DMS114 treated with DMSO at 0.1 percent for 48 hours (cell line): ENCODE measurements at regions not wholly inside any gene's neighbourhood (a gene's known extent, or its start where the extent isn't known, plus 50 kb on each side); places are given as distances from the start of the nearest gene placed in this dataset.

ENCODE experiments used
- DNase-seq: peaks from one replicate; lab custom pipeline; 2025; ENCODE audit not compliant: unreplicated experiment; lab: John Stamatoyannopoulos, UW

- no peak for DNase-seq
Observed at GRCh38 chr15:79190093-79190492, 92.4 kb upstream of the ANKRD34C start.

GRCh38 chr15:79186616-79187015 lies 95.9 kb upstream of the ANKRD34C start:
- DNase-seq = no peak

- DNase-seq = no peak
Observed at GRCh38 chr15:79185199-79185598, 94.6 kb upstream of the RASGRF1 start.

- DNase-seq = peak; percentile 74
Observed at GRCh38 chr15:79184465-79184892, 93.9 kb upstream of the RASGRF1 start.

- DNase-seq = no peak
Observed at GRCh38 chr15:79180318-79180717, 89.7 kb upstream of the RASGRF1 start.

GRCh38 chr15:79179597-79179996 lies 89.0 kb upstream of the RASGRF1 start:
- no peak for DNase-seq

- DNase-seq = no peak
Observed at GRCh38 chr15:79179108-79179561, 88.6 kb upstream of the RASGRF1 start.

GRCh38 chr15:79178594-79178993 lies 88.0 kb upstream of the RASGRF1 start:
- no peak for DNase-seq

GRCh38 chr15:79176151-79176550 lies 85.6 kb upstream of the RASGRF1 start:
- DNase-seq = no peak

GRCh38 chr15:79172801-79173460 lies 82.4 kb upstream of the RASGRF1 start:
- DNase-seq = no peak

- DNase-seq = no peak
Observed at GRCh38 chr15:79172032-79172481, 81.5 kb upstream of the RASGRF1 start.

- DNase-seq = no peak
Observed at GRCh38 chr15:79171320-79172031, 80.9 kb upstream of the RASGRF1 start.

GRCh38 chr15:79170256-79170664 lies 79.7 kb upstream of the RASGRF1 start:
- no peak for DNase-seq

- DNase-seq = no peak
Observed at GRCh38 chr15:79169526-79170133, 79.0 kb upstream of the RASGRF1 start.

- DNase-seq = no peak
Observed at GRCh38 chr15:79168922-79169456, 78.4 kb upstream of the RASGRF1 start.

- DNase-seq = no peak
Observed at GRCh38 chr15:79167776-79168175, 77.2 kb upstream of the RASGRF1 start.

- no peak for DNase-seq
Observed at GRCh38 chr15:79166311-79166955, 75.9 kb upstream of the RASGRF1 start.

- no peak for DNase-seq
Observed at GRCh38 chr15:79164465-79164864, 73.9 kb upstream of the RASGRF1 start.

- no peak for DNase-seq
Observed at GRCh38 chr15:79164043-79164442, 73.5 kb upstream of the RASGRF1 start.

- DNase-seq = no peak
Observed at GRCh38 chr15:79163395-79163794, 72.8 kb upstream of the RASGRF1 start.

GRCh38 chr15:79161837-79162508 lies 71.4 kb upstream of the RASGRF1 start:
- DNase-seq = no peak
